Left ventricle myocardium inferior (tissue), 1 donor: ENCODE measurements at regions not wholly inside any gene's neighbourhood (a gene's known extent, or its start where the extent isn't known, plus 50 kb on each side); places are given as distances from the start of the nearest gene placed in this dataset.

Source experiments
- DNase-seq: peaks from one replicate; pipeline ENCODE4 v3.0.0-alpha.2; 2020
- H3K27ac ChIP-seq: fragments of 200-600 bp; replicated peaks from 2 replicates; pipeline ENCODE4 v1.8.0; 2021
- H3K27me3 ChIP-seq: fragments of 200-600 bp; 2 replicates; pipeline ENCODE4 v1.8.0; 2021; ENCODE audit warnings: low read depth
- H3K36me3 ChIP-seq: fragments of 200-600 bp; 2 replicates; pipeline ENCODE4 v1.8.0; 2021
- H3K4me1 ChIP-seq: fragments of 200-600 bp; 2 replicates; pipeline ENCODE4 v1.8.0; 2021
- H3K4me3 ChIP-seq: fragments of 200-600 bp; 2 replicates; pipeline ENCODE4 v1.8.0; 2021; ENCODE audit warnings: mild to moderate bottlenecking, moderate library complexity
- H3K9me3 ChIP-seq: fragments of 200-600 bp; replicated peaks from 2 replicates; pipeline ENCODE4 v1.8.0; 2021
- CTCF ChIP-seq: fragments of 200-600 bp; IDR thresholded peaks from 2 replicates; pipeline ENCODE4 v1.8.0; 2021; ENCODE audit warnings: antibody characterized with exemption, mild to moderate bottlenecking, borderline replicate concordance
- intact Hi-C: fragments of 100-400 bp; cut with micrococcal nuclease; formaldehyde crosslinking; loops from one replicate; pipeline ENCODE4 v1.11.0; 2022
- donor health status: DM: no; HTN: yes; CAD: no; lungs with severe emphysema.

GRCh38 chr2:126975671-126976655, 77.3 kb downstream of the TEX51 start:
- Histone ChIP-seq H3K27ac (no peak overlapping the region), H3K9me3 (no peaks in the 10 kb centered on the region), H3K4me3 (no peak overlapping the region), H3K27me3 (peaks cover 64% of the 10 kb centered on the region), H3K36me3 (no peaks in the 10 kb centered on the region), H3K4me1 (peaks cover 10% of the 10 kb centered on the region)
- intact Hi-C loops, result no loop called here
- DNase-seq, result no peak
- TF ChIP-seq CTCF, result no peak

GRCh38 chr2:126976721-126977328, 78.1 kb downstream of the TEX51 start:
- Histone ChIP-seq H3K36me3 (no peaks in the 10 kb centered on the region), H3K9me3 (no peaks in the 10 kb centered on the region), H3K4me1 (peaks cover 6% of the 10 kb centered on the region), H3K27me3 (peaks cover 57% of the 10 kb centered on the region), H3K27ac (no peak overlapping the region), H3K4me3 (no peak overlapping the region)
- TF ChIP-seq CTCF, result no peak
- DNase-seq, result no peak
- intact Hi-C loops, result no loop called here

GRCh38 chr2:126978333-126978732, 79.6 kb downstream of the TEX51 start:
- Histone ChIP-seq H3K4me1 (no peaks in the 10 kb centered on the region), H3K27me3 (peaks cover 44% of the 10 kb centered on the region), H3K36me3 (no peaks in the 10 kb centered on the region), H3K27ac (no peak overlapping the region), H3K4me3 (no peak overlapping the region), H3K9me3 (no peaks in the 10 kb centered on the region)
- DNase-seq, result no peak
- intact Hi-C loops, result no loop called here
- no peak for TF ChIP-seq CTCF

- Histone ChIP-seq H3K4me1 (no peaks in the 10 kb centered on the region), H3K36me3 (no peaks in the 10 kb centered on the region), H3K4me3 (no peak overlapping the region), H3K27ac (no peak overlapping the region), H3K27me3 (peaks cover 34% of the 10 kb centered on the region), H3K9me3 (no peaks in the 10 kb centered on the region)
- no peak for DNase-seq
- TF ChIP-seq CTCF, result no peak
- intact Hi-C loops, result no loop called here
Measured at GRCh38 chr2:126979039-126980003, 80.6 kb downstream of the TEX51 start.

GRCh38 chr2:126981476-126981875, 82.8 kb downstream of the TEX51 start:
- intact Hi-C loops, result no loop called here
- no peak for TF ChIP-seq CTCF
- H3K4me1 ChIP-seq, result no peaks in the 10 kb centered on the region
- peaks cover 27% of the 10 kb centered on the region for H3K27me3 ChIP-seq
- H3K36me3 ChIP-seq, result no peaks in the 10 kb centered on the region
- DNase-seq, result no peak
- H3K9me3 ChIP-seq, result no peaks in the 10 kb centered on the region
- no peak overlapping the region for H3K27ac ChIP-seq
- no peak overlapping the region for H3K4me3 ChIP-seq
